ENCODE measurements at regions not wholly inside any gene's neighbourhood (a gene's known extent, or its start where the extent isn't known, plus 50 kb on each side); places are given as distances from the start of the nearest gene placed in this dataset.

DNA sequence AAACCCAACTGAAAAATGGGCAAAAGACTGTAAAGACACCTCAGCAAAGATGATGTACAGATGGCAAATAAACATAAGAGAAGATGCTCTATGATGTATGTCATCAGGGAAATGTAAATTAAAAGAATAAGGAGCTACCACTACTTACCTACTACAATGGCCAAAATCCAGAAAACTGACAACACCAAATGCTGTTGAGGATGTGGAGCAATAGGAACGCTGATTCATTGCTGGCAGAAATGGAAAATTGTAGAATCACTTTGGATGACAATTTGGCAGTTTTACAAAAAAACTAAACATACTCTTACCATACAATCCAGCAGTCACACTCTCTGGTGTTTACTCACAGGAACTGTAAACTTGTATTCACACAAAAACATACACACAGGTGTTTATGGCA is 222.3 kb upstream of the LDB2 start:
- no peak for TF ChIP-seq POLR2A (IDR thresholded peaks at IDR 0.05)
- TF ChIP-seq, protein P1, sequence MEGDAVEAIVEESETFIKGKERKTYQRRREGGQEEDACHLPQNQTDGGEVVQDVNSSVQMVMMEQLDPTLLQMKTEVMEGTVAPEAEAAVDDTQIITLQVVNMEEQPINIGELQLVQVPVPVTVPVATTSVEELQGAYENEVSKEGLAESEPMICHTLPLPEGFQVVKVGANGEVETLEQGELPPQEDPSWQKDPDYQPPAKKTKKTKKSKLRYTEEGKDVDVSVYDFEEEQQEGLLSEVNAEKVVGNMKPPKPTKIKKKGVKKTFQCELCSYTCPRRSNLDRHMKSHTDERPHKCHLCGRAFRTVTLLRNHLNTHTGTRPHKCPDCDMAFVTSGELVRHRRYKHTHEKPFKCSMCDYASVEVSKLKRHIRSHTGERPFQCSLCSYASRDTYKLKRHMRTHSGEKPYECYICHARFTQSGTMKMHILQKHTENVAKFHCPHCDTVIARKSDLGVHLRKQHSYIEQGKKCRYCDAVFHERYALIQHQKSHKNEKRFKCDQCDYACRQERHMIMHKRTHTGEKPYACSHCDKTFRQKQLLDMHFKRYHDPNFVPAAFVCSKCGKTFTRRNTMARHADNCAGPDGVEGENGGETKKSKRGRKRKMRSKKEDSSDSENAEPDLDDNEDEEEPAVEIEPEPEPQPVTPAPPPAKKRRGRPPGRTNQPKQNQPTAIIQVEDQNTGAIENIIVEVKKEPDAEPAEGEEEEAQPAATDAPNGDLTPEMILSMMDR (IDR thresholded peaks at IDR 0.05), result no peak
